HL-60 (cell line): ENCODE measurements at regions not wholly inside any gene's neighbourhood (a gene's known extent, or its start where the extent isn't known, plus 50 kb on each side); places are given as distances from the start of the nearest gene placed in this dataset.

Experiments
- GABPA ChIP-seq: IDR thresholded peaks from 2 replicates; pipeline ENCODE4 v1.6.1; 2012; ENCODE audit warnings: low read depth
- POLR2AphosphoS5 ChIP-seq: IDR thresholded peaks from 2 replicates; pipeline ENCODE4 v1.6.1; 2012; ENCODE audit warnings: low read depth
- TF ChIP-seq, protein P1 (sequence below): IDR thresholded peaks from one replicate; pipeline ENCODE4 v1.5.1; 2011; ENCODE audit warnings: low read length, control low read depth, inconsistent platforms; ENCODE audit not compliant: insufficient read depth

- TF ChIP-seq, protein P1, sequence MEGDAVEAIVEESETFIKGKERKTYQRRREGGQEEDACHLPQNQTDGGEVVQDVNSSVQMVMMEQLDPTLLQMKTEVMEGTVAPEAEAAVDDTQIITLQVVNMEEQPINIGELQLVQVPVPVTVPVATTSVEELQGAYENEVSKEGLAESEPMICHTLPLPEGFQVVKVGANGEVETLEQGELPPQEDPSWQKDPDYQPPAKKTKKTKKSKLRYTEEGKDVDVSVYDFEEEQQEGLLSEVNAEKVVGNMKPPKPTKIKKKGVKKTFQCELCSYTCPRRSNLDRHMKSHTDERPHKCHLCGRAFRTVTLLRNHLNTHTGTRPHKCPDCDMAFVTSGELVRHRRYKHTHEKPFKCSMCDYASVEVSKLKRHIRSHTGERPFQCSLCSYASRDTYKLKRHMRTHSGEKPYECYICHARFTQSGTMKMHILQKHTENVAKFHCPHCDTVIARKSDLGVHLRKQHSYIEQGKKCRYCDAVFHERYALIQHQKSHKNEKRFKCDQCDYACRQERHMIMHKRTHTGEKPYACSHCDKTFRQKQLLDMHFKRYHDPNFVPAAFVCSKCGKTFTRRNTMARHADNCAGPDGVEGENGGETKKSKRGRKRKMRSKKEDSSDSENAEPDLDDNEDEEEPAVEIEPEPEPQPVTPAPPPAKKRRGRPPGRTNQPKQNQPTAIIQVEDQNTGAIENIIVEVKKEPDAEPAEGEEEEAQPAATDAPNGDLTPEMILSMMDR = no peak
- TF ChIP-seq POLR2AphosphoS5 = no peak
- no peak for TF ChIP-seq GABPA
These were observed 313.1 kb downstream of the SV2B start for GRCh38 chr15:91413142-91413541.
